ENCODE measurements at regions not wholly inside any gene's neighbourhood (a gene's known extent, or its start where the extent isn't known, plus 50 kb on each side); places are given as distances from the start of the nearest gene placed in this dataset.

GRCh38 chr14:22095860-22096513 is 422.4 kb upstream of the OR4E1 start:
- Histone ChIP-seq H3K36me3 (ENCODE audit: control insufficient read depth in 2 of 2, insufficient read depth in 2 of 2, low read length in 1 of 2) (no peaks in the 10 kb centered on the region), H3K4me1 (ENCODE audit: control insufficient read depth in 2 of 2, insufficient read depth in 2 of 2, low read length in 2 of 2) (peaks cover 29 to 53% of the 10 kb centered on the region in 2 donors), H3K9me3 (ENCODE audit: control insufficient read depth in 2 of 2, insufficient read depth in 1 of 2, low read length in 1 of 2) (no peaks in the 10 kb centered on the region), H3K27me3 (ENCODE audit: control insufficient read depth in 2 of 2, insufficient read depth in 1 of 2, low read length in 1 of 2) (no peaks in the 10 kb centered on the region), H3K27ac (ENCODE audit: low read depth in 1 of 2, low read length in 1 of 2) (peak overlapping the region; percentile 89 to 92), H3K4me3 (ENCODE audit: low read length in 2 of 2) (peak overlapping the region; percentile 28 to 37)
- DNase-seq (ENCODE audit: low read depth in 6 of 9, low spot score in 9 of 9) = peak in 5 of 9 donors; percentile 68 to 89 (median 74)
- WGBS = 33% methylated on average over 4 of the region's 4 CpGs

- no peak overlapping the region for H3K4me3 ChIP-seq (ENCODE audit: low read length in 2 of 2)
- no peak overlapping the region for H3K27ac ChIP-seq (ENCODE audit: low read depth in 1 of 2, low read length in 1 of 2)
- WGBS = 95% methylated on average over 2 of the region's 2 CpGs
Observed at GRCh38 chr14:22089940-22090339, 416.3 kb upstream of the OR4E1 start.

GRCh38 chr14:22088614-22089342 is 415.2 kb upstream of the OR4E1 start:
- no peak for DNase-seq (ENCODE audit: low read depth in 6 of 9, low spot score in 9 of 9)
- H3K36me3 ChIP-seq (ENCODE audit: control insufficient read depth in 2 of 2, insufficient read depth in 2 of 2, low read length in 1 of 2) = no peaks in the 10 kb centered on the region
- H3K4me1 ChIP-seq (ENCODE audit: control insufficient read depth in 2 of 2, insufficient read depth in 2 of 2, low read length in 2 of 2) = peaks cover 3 to 25% of the 10 kb centered on the region in 2 donors
- H3K9me3 ChIP-seq (ENCODE audit: control insufficient read depth in 2 of 2, insufficient read depth in 1 of 2, low read length in 1 of 2) = no peaks in the 10 kb centered on the region
- H3K27ac ChIP-seq (ENCODE audit: low read depth in 1 of 2, low read length in 1 of 2) = no peak overlapping the region
- no peak overlapping the region for H3K4me3 ChIP-seq (ENCODE audit: low read length in 2 of 2)
- WGBS = 91% methylated on average over 2 of the region's 2 CpGs
- H3K27me3 ChIP-seq (ENCODE audit: control insufficient read depth in 2 of 2, insufficient read depth in 1 of 2, low read length in 1 of 2) = no peaks in the 10 kb centered on the region

More at GRCh38 chr14:22089940-22090339, 416.3 kb upstream of the OR4E1 start:
- Histone ChIP-seq H3K9me3 (ENCODE audit: control insufficient read depth in 2 of 2, insufficient read depth in 1 of 2, low read length in 1 of 2) (no peaks in the 10 kb centered on the region), H3K4me1 (ENCODE audit: control insufficient read depth in 2 of 2, insufficient read depth in 2 of 2, low read length in 2 of 2) (peaks cover 13 to 28% of the 10 kb centered on the region in 2 donors), H3K36me3 (ENCODE audit: control insufficient read depth in 2 of 2, insufficient read depth in 2 of 2, low read length in 1 of 2) (no peaks in the 10 kb centered on the region), H3K27me3 (ENCODE audit: control insufficient read depth in 2 of 2, insufficient read depth in 1 of 2, low read length in 1 of 2) (no peaks in the 10 kb centered on the region)
- no peak for DNase-seq (ENCODE audit: low read depth in 6 of 9, low spot score in 9 of 9)

GRCh38 chr14:22086131-22086530 is 412.5 kb upstream of the OR4E1 start:
- peak in 1 of 9 donors; percentile 60 for DNase-seq (ENCODE audit: low read depth in 6 of 9, low spot score in 9 of 9)
- peak overlapping the region; percentile 7 to 21 for H3K4me3 ChIP-seq (ENCODE audit: low read length in 2 of 2)
- WGBS = 80% methylated on average over 1 of the region's 1 CpG
- no peaks in the 10 kb centered on the region for H3K36me3 ChIP-seq (ENCODE audit: control insufficient read depth in 2 of 2, insufficient read depth in 2 of 2, low read length in 1 of 2)
- no peaks in the 10 kb centered on the region for H3K27me3 ChIP-seq (ENCODE audit: control insufficient read depth in 2 of 2, insufficient read depth in 1 of 2, low read length in 1 of 2)
- H3K4me1 ChIP-seq (ENCODE audit: control insufficient read depth in 2 of 2, insufficient read depth in 2 of 2, low read length in 2 of 2) = peaks cover 0 to 29% of the 10 kb centered on the region in 2 donors
- no peaks in the 10 kb centered on the region for H3K9me3 ChIP-seq (ENCODE audit: control insufficient read depth in 2 of 2, insufficient read depth in 1 of 2, low read length in 1 of 2)
- H3K27ac ChIP-seq (ENCODE audit: low read depth in 1 of 2, low read length in 1 of 2) = peak overlapping the region in 1 of 2 donors; percentile 69

GRCh38 chr14:22084393-22085281 is 411.0 kb upstream of the OR4E1 start:
- Histone ChIP-seq H3K9me3 (ENCODE audit: control insufficient read depth in 2 of 2, insufficient read depth in 1 of 2, low read length in 1 of 2) (no peaks in the 10 kb centered on the region), H3K27me3 (ENCODE audit: control insufficient read depth in 2 of 2, insufficient read depth in 1 of 2, low read length in 1 of 2) (no peaks in the 10 kb centered on the region), H3K36me3 (ENCODE audit: control insufficient read depth in 2 of 2, insufficient read depth in 2 of 2, low read length in 1 of 2) (no peaks in the 10 kb centered on the region), H3K27ac (ENCODE audit: low read depth in 1 of 2, low read length in 1 of 2) (no peak overlapping the region), H3K4me3 (ENCODE audit: low read length in 2 of 2) (no peak overlapping the region), H3K4me1 (ENCODE audit: control insufficient read depth in 2 of 2, insufficient read depth in 2 of 2, low read length in 2 of 2) (peaks cover 0 to 29% of the 10 kb centered on the region in 2 donors)
- 53% methylated on average over 6 of the region's 6 CpGs for whole genome bisulfite sequencing
- DNase-seq (ENCODE audit: low read depth in 6 of 9, low spot score in 9 of 9) = peak in 4 of 9 donors; percentile 66 to 89 (median 76)

GRCh38 chr14:22081337-22081736 is 407.7 kb upstream of the OR4E1 start:
- Histone ChIP-seq H3K9me3 (ENCODE audit: control insufficient read depth in 2 of 2, insufficient read depth in 1 of 2, low read length in 1 of 2) (peaks cover 0 to 3% of the 10 kb centered on the region in 2 donors), H3K27ac (ENCODE audit: low read depth in 1 of 2, low read length in 1 of 2) (peak overlapping the region in 1 of 2 donors; percentile 64), H3K4me3 (ENCODE audit: low read length in 2 of 2) (no peak overlapping the region), H3K4me1 (ENCODE audit: control insufficient read depth in 2 of 2, insufficient read depth in 2 of 2, low read length in 2 of 2) (peaks cover 0 to 27% of the 10 kb centered on the region in 2 donors), H3K36me3 (ENCODE audit: control insufficient read depth in 2 of 2, insufficient read depth in 2 of 2, low read length in 1 of 2) (no peaks in the 10 kb centered on the region), H3K27me3 (ENCODE audit: control insufficient read depth in 2 of 2, insufficient read depth in 1 of 2, low read length in 1 of 2) (no peaks in the 10 kb centered on the region)
- peak in 3 of 9 donors; percentile 60 to 81 (median 63) for DNase-seq (ENCODE audit: low read depth in 6 of 9, low spot score in 9 of 9)
- 11% methylated on average over 1 of the region's 1 CpG for WGBS

GRCh38 chr14:22079766-22080165 is 406.1 kb upstream of the OR4E1 start:
- DNase-seq (ENCODE audit: low read depth in 6 of 9, low spot score in 9 of 9) = no peak

GRCh38 chr14:22073801-22074200 is 400.2 kb upstream of the OR4E1 start:
- Histone ChIP-seq H3K36me3 (ENCODE audit: control insufficient read depth in 2 of 2, insufficient read depth in 2 of 2, low read length in 1 of 2) (peaks cover 0 to 5% of the 10 kb centered on the region in 2 donors), H3K4me1 (ENCODE audit: control insufficient read depth in 2 of 2, insufficient read depth in 2 of 2, low read length in 2 of 2) (peaks cover 0 to 29% of the 10 kb centered on the region in 2 donors), H3K9me3 (ENCODE audit: control insufficient read depth in 2 of 2, insufficient read depth in 1 of 2, low read length in 1 of 2) (peaks cover 0 to 9% of the 10 kb centered on the region in 2 donors), H3K27ac (ENCODE audit: low read depth in 1 of 2, low read length in 1 of 2) (peak overlapping the region in 1 of 2 donors; percentile 98), H3K4me3 (ENCODE audit: low read length in 2 of 2) (peak overlapping the region in 1 of 2 donors; percentile 23), H3K27me3 (ENCODE audit: control insufficient read depth in 2 of 2, insufficient read depth in 1 of 2, low read length in 1 of 2) (no peaks in the 10 kb centered on the region)
- DNase-seq (ENCODE audit: low read depth in 6 of 9, low spot score in 9 of 9) = no peak

More at GRCh38 chr14:22079766-22080165, 406.1 kb upstream of the OR4E1 start:
- H3K36me3 ChIP-seq (ENCODE audit: control insufficient read depth in 2 of 2, insufficient read depth in 2 of 2, low read length in 1 of 2) = peaks cover 0 to 3% of the 10 kb centered on the region in 2 donors
- no peaks in the 10 kb centered on the region for H3K27me3 ChIP-seq (ENCODE audit: control insufficient read depth in 2 of 2, insufficient read depth in 1 of 2, low read length in 1 of 2)
- peaks cover 0 to 6% of the 10 kb centered on the region in 2 donors for H3K9me3 ChIP-seq (ENCODE audit: control insufficient read depth in 2 of 2, insufficient read depth in 1 of 2, low read length in 1 of 2)
- H3K4me3 ChIP-seq (ENCODE audit: low read length in 2 of 2) = no peak overlapping the region
- 97% methylated on average over 1 of the region's 1 CpG for whole genome bisulfite sequencing
- H3K4me1 ChIP-seq (ENCODE audit: control insufficient read depth in 2 of 2, insufficient read depth in 2 of 2, low read length in 2 of 2) = peaks cover 0 to 22% of the 10 kb centered on the region in 2 donors
- H3K27ac ChIP-seq (ENCODE audit: low read depth in 1 of 2, low read length in 1 of 2) = no peak overlapping the region

Measured in thymus (tissue), 11 donors.